Left lung (tissue), 4 donors: ENCODE measurements at regions not wholly inside any gene's neighbourhood (a gene's known extent, or its start where the extent isn't known, plus 50 kb on each side); places are given as distances from the start of the nearest gene placed in this dataset.

ENCODE experiments used
- ATAC-seq: fragments of 200-7000 bp; cut with Tn5 transposase; one replicate; pipeline ENCODE4 v1.9.1; 2020; ENCODE audit warnings: moderate library complexity
- DNase-seq, 4 donors: peaks; one replicate each; pipeline ENCODE4 v3.0.0-alpha.2; 2013 to 2020
- H3K27ac ChIP-seq, 2 donors: fragments of 200-600 bp; sonication (generic) in 1 of 2; one replicate each; pipeline versions ENCODE4 v1.5.0 to v1.8.0; 2020 to 2021
- H3K27me3 ChIP-seq, 2 donors: fragments of 200-600 bp; sonication (generic) in 1 of 2; one replicate each; pipeline versions ENCODE4 v1.5.0 to v1.8.0; 2020 to 2021
- H3K36me3 ChIP-seq, 2 donors: fragments of 200-600 bp; sonication (generic) in 1 of 2; one replicate each; pipeline versions ENCODE4 v1.5.0 to v1.8.0; 2020 to 2021
- H3K4me1 ChIP-seq, 2 donors: fragments of 200-600 bp; one replicate each; pipeline ENCODE4 v1.8.0; 2021
- H3K4me3 ChIP-seq, 2 donors: fragments of 200-600 bp; sonication (generic) in 1 of 2; one replicate each; pipeline versions ENCODE4 v1.5.0 to v1.8.0; 2020 to 2021; ENCODE audit warnings: mild to moderate bottlenecking in 1 of 2
- H3K9me3 ChIP-seq, 2 donors: fragments of 200-600 bp; sonication (generic) in 1 of 2; one replicate each; pipeline versions ENCODE4 v1.5.0 to v1.8.0; 2020 to 2021
- CTCF ChIP-seq, 2 donors: fragments of 200-600 bp; sonication (generic) in 1 of 2; IDR thresholded peaks; one replicate each; pipeline versions ENCODE4 v1.5.0 to v1.8.0; 2021; ENCODE audit warnings: antibody characterized with exemption in 2 of 2
- intact Hi-C, 2 donors: fragments of 100-400 bp; cut with DNase I; formaldehyde crosslinking; loops; one replicate each; pipeline versions ENCODE4 v1.11.2 to v1.14.2; 2022
- donor health status: DM: no; HTN: yes; CAD: no.
- donor health status: DM: no; HTN: no; CAD: no.

- H3K36me3 ChIP-seq = no peaks in the 10 kb centered on the region
- TF ChIP-seq CTCF (IDR thresholded peaks at IDR 0.05) = no peak
- H3K27me3 ChIP-seq = no peaks in the 10 kb centered on the region
- intact Hi-C loops = no loop called here
- DNase-seq (no peak), ATAC-seq (no peak)
- peak overlapping the region in 1 of 2 donors; percentile 11 for H3K27ac ChIP-seq
- no peak overlapping the region for H3K4me3 ChIP-seq
- no peaks in the 10 kb centered on the region for H3K9me3 ChIP-seq
- H3K4me1 ChIP-seq = no peaks in the 10 kb centered on the region
Observed at GRCh38 chr21:16037421-16037955, 307.7 kb downstream of the USP25 start.

GRCh38 chr21:16040601-16041000 is 310.8 kb downstream of the USP25 start:
- no peak for TF ChIP-seq CTCF (IDR thresholded peaks at IDR 0.05)
- no peak overlapping the region for H3K27ac ChIP-seq
- no peak for DNase-seq
- no peaks in the 10 kb centered on the region for H3K9me3 ChIP-seq
- H3K36me3 ChIP-seq = no peaks in the 10 kb centered on the region
- no peaks in the 10 kb centered on the region for H3K4me1 ChIP-seq
- H3K27me3 ChIP-seq = no peaks in the 10 kb centered on the region
- no peak overlapping the region for H3K4me3 ChIP-seq
- intact Hi-C loops = no loop called here
- ATAC-seq = no peak

DNA sequence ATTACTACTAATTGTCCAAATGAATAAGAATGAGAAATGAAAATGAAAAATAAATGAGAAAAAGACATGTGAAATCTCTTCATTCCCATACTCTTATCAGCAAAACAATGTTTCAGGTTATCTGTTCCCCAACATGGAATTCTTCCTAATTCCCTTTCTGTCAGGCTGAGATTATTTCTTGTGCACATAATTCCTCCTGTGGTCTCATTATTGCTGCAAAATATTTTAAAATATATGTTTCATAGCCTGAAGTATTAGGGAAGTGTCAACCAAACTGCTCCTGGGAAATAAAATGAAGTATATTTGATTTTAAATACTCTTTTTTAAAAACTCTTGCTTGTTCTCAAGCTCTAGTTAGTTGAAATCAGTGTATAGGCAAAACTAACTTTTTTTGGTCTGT is 314.9 kb downstream of the USP25 start:
- intact Hi-C loops = no loop called here
- DNase-seq (no peak), ATAC-seq (no peak)
- H3K36me3 ChIP-seq = no peaks in the 10 kb centered on the region
- no peak for TF ChIP-seq CTCF (IDR thresholded peaks at IDR 0.05)
- no peaks in the 10 kb centered on the region for H3K9me3 ChIP-seq
- H3K27ac ChIP-seq = no peak overlapping the region
- no peak overlapping the region for H3K4me3 ChIP-seq
- no peaks in the 10 kb centered on the region for H3K27me3 ChIP-seq
- no peaks in the 10 kb centered on the region for H3K4me1 ChIP-seq

DNA sequence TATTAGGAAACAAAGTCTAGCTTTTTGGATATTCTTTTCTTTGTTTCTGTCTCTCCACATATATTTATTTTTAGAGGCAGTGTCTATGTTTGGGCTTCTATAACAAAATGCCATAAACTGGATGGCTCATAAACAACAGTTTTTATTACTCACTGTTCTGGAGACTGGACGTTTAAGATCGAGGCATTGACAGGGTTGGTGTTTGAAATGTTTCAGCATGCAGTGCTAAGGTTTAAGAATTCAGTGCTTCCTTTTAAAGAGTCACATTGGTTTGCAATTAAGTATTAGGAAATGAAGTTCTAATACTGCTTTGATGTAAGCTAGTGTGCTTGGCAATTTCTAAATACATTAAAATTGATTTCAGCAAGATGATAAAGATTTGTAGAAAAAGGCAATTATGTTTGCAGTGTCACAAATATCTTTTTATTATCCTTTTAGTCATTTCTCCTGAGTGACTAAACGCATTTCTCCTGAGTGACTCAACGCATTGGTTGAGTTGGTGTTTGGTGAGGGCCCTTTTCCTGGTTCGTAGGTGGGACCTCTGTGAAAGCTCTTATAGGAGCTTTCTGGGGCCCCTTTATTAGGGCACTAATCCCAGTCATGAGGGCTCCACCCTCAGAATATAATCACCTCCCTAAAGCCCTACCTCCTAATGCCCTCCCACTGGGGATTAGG is 317.0 kb downstream of the USP25 start:
- intact Hi-C loops = no loop called here
- no peak overlapping the region for H3K4me3 ChIP-seq
- no peak for ATAC-seq
- H3K36me3 ChIP-seq = no peaks in the 10 kb centered on the region
- H3K27ac ChIP-seq = no peak overlapping the region
- no peak for TF ChIP-seq CTCF (IDR thresholded peaks at IDR 0.05)
- no peak for DNase-seq
- no peaks in the 10 kb centered on the region for H3K9me3 ChIP-seq
- no peaks in the 10 kb centered on the region for H3K4me1 ChIP-seq
- H3K27me3 ChIP-seq = no peaks in the 10 kb centered on the region

GRCh38 chr21:16047904-16048303 is 318.1 kb downstream of the USP25 start:
- no peaks in the 10 kb centered on the region for H3K27me3 ChIP-seq
- ATAC-seq = no peak
- H3K9me3 ChIP-seq = no peaks in the 10 kb centered on the region
- H3K4me1 ChIP-seq = no peaks in the 10 kb centered on the region
- DNase-seq = peak in 2 of 4 donors; percentile 39 to 40
- intact Hi-C loops = no loop called here
- H3K4me3 ChIP-seq = no peak overlapping the region
- no peaks in the 10 kb centered on the region for H3K36me3 ChIP-seq
- H3K27ac ChIP-seq = no peak overlapping the region
- no peak for TF ChIP-seq CTCF (IDR thresholded peaks at IDR 0.05)
